IgD-negative memory B cell (primary cell): ENCODE measurements at regions not wholly inside any gene's neighbourhood (a gene's known extent, or its start where the extent isn't known, plus 50 kb on each side); places are given as distances from the start of the nearest gene placed in this dataset.

Experiments used
- H3K27ac Mint-ChIP-seq, 3 donors: one replicate each; pipeline ENCODE4 v1.8.0; 2020 to 2022; ENCODE audit warnings: mild to moderate bottlenecking in 3 of 3, mixed read lengths in 3 of 3, moderate library complexity in 1 of 3
- H3K27me3 Mint-ChIP-seq: one replicate; pipeline ENCODE4 v1.8.0; 2021; ENCODE audit warnings: mixed read lengths
- H3K36me3 Mint-ChIP-seq: one replicate; pipeline ENCODE4 v1.8.0; 2020; ENCODE audit warnings: mild to moderate bottlenecking, mixed read lengths
- H3K4me1 Mint-ChIP-seq, 3 donors: one replicate each; pipeline ENCODE4 v1.8.0; 2020 to 2022; ENCODE audit warnings: mixed read lengths in 3 of 3, mild to moderate bottlenecking in 1 of 3
- H3K4me3 Mint-ChIP-seq, 4 donors: one replicate each; pipeline ENCODE4 v1.8.0; 2020 to 2022; ENCODE audit warnings: mild to moderate bottlenecking in 4 of 4, mixed read lengths in 4 of 4, moderate library complexity in 3 of 4
- H3K9me3 Mint-ChIP-seq, 3 donors: one replicate each; pipeline ENCODE4 v1.8.0; 2020 to 2021; ENCODE audit warnings: mixed read lengths in 3 of 3, mild to moderate bottlenecking in 1 of 3

DNA sequence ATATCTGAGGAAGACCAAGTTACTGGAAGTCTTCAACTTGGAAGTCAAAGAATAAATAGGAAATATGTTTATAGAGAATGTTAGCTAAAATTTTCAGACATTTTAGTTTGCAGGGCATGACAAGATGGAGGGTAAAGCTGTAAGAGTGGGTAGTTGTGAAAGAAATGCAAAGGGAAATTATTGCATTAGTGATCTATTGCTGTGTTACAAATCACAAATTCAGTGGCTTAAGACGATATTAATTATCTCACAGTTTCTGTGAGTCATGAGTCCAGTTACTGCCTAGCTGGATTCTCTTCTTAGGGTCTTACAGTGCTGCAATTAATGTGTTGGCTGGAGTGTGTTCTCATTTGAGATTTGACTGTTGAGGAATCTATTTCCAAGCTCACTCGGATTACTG, 62.9 kb upstream of the CAMK2D start:
- Mint-ChIP-seq H3K27ac (no peak overlapping the region), H3K36me3 (no peaks in the 10 kb centered on the region), H3K9me3 (peaks cover 0 to 2% (median 0%) of the 10 kb centered on the region in 3 donors), H3K27me3 (no peaks in the 10 kb centered on the region), H3K4me1 (peaks cover 6 to 13% (median 11%) of the 10 kb centered on the region in 3 donors), H3K4me3 (no peak overlapping the region)

DNA sequence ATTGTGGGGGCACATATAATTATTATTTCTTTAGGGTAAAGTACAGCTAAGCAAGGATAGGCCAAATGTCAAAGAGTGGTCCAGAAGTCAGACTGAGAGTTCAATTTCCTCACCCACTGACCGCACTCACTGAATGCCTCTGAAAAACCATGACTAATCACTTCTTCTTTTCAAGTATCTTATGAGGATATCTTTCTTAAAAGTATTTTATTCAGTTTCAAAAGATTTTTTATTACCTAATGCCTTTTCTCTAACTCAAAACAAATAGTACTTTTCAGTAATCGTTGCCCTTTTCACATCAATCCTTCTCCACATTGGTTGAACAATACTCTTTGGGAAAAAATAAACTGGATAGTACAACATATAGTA, 61.7 kb upstream of the CAMK2D start:
- H3K4me1 Mint-ChIP-seq: peaks cover 6 to 13% (median 11%) of the 10 kb centered on the region in 3 donors

GRCh38 chr4:113822555-113823290, 61.2 kb upstream of the CAMK2D start:
- Mint-ChIP-seq H3K27ac (no peak overlapping the region), H3K4me1 (peaks cover 6 to 13% (median 11%) of the 10 kb centered on the region in 3 donors), H3K4me3 (no peak overlapping the region), H3K9me3 (peaks cover 0 to 2% (median 0%) of the 10 kb centered on the region in 3 donors), H3K27me3 (no peaks in the 10 kb centered on the region), H3K36me3 (peaks cover 4% of the 10 kb centered on the region)

More for the DNA sequence above, 61.7 kb upstream of the CAMK2D start:
- Mint-ChIP-seq H3K27ac (no peak overlapping the region), H3K36me3 (peaks cover 4% of the 10 kb centered on the region), H3K27me3 (no peaks in the 10 kb centered on the region), H3K9me3 (peaks cover 0 to 2% (median 0%) of the 10 kb centered on the region in 3 donors), H3K4me3 (no peak overlapping the region)

DNA sequence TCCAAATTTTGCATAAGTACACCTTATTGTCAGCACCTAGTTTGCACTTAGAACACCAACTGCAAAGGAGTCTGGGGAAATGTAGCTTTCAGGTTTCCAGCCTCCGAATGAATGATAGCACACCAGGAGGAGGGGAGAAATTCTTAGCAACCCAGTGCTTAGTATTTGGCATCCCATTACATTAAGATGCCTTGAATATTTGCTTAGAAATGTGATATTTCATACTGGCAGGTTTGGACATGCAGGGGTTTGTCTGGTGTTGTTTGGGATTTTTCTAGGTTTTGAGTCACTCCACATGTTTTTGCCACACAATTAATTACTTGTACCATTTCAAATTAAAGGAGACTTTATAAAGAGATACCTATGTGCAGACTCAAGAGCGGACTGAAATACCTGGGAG, 60.3 kb upstream of the CAMK2D start:
- peaks cover 0 to 2% (median 0%) of the 10 kb centered on the region in 3 donors for H3K9me3 Mint-ChIP-seq
- H3K36me3 Mint-ChIP-seq: peaks cover 4% of the 10 kb centered on the region
- H3K27me3 Mint-ChIP-seq: no peaks in the 10 kb centered on the region
- no peak overlapping the region for H3K27ac Mint-ChIP-seq
- no peak overlapping the region for H3K4me3 Mint-ChIP-seq
- peaks cover 7 to 13% (median 11%) of the 10 kb centered on the region in 3 donors for H3K4me1 Mint-ChIP-seq

- Mint-ChIP-seq H3K9me3 (peaks cover 0 to 4% (median 0%) of the 10 kb centered on the region in 3 donors), H3K4me1 (peaks cover 3 to 6% (median 6%) of the 10 kb centered on the region in 3 donors), H3K27ac (no peak overlapping the region), H3K36me3 (peaks cover 4% of the 10 kb centered on the region), H3K27me3 (no peaks in the 10 kb centered on the region), H3K4me3 (no peak overlapping the region)
Measured at GRCh38 chr4:113820108-113820507, 58.6 kb upstream of the CAMK2D start.

DNA sequence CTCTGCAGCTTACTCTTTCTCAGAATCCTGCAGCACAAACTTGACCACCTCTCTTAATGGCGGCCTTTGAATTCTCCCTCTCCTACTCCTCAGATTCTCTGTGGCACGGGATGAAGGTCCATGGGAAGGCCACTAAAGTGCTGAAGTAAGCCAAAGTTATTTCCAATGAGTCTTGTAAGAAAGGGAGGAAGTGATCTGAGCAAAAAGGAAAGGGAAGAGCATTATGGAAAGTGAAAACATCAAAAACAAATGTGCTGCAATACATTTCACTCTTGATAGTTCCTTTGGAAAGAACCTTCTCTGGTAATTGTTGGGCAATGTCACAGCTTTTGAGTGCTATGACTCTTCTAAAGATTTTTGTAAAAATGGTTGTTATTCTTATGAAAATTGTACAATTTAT, 54.3 kb upstream of the CAMK2D start:
- Mint-ChIP-seq H3K36me3 (peaks cover 4% of the 10 kb centered on the region), H3K27ac (no peak overlapping the region), H3K27me3 (peaks cover 2% of the 10 kb centered on the region), H3K9me3 (peaks cover 0 to 4% (median 0%) of the 10 kb centered on the region in 3 donors), H3K4me1 (peaks cover 0 to 3% (median 0%) of the 10 kb centered on the region in 3 donors), H3K4me3 (no peak overlapping the region)

GRCh38 chr4:113811359-113811758, 49.8 kb upstream of the CAMK2D start:
- Mint-ChIP-seq H3K36me3 (no peaks in the 10 kb centered on the region), H3K9me3 (no peaks in the 10 kb centered on the region), H3K4me1 (peaks cover 0 to under 1% (median 0%) of the 10 kb centered on the region in 3 donors), H3K4me3 (no peak overlapping the region), H3K27ac (no peak overlapping the region), H3K27me3 (peaks cover 2% of the 10 kb centered on the region)
